Heart left ventricle (tissue), 13 donors: ENCODE measurements at regions not wholly inside any gene's neighbourhood (a gene's known extent, or its start where the extent isn't known, plus 50 kb on each side); places are given as distances from the start of the nearest gene placed in this dataset.
"Not testable (repeated sequence)": the region's sequence is repeated elsewhere in the genome, so short reads cannot be mapped to it uniquely, and the experiment has no call there.

Experiments
- CTCF ChIP-seq, 12 donors: fragments of 200-600 bp; sonication (generic) in 4 of 12; IDR thresholded peaks; one replicate each; pipeline versions ENCODE4 v1.5.0 to v1.8.0; 2018 to 2022; ENCODE audit warnings: antibody characterized with exemption in 12 of 12, mild to moderate bottlenecking in 5 of 12
- POLR2A ChIP-seq, 2 donors: fragments of 450-650 bp; IDR thresholded peaks; one replicate each; pipeline ENCODE4 v1.6.1; 2017; ENCODE audit warnings: antibody characterized with exemption in 2 of 2, mild to moderate bottlenecking in 2 of 2, moderate library complexity in 2 of 2
- donor health status: ischemic (EF 13 %, LVEDD 7.1; RV severe dilation, severe dysfunction).
- donor health status: DM: no; HTN: yes; CAD: no.
- donor health status: DM: no; HTN: no; CAD: no.
- donor health status: ischemic (EF 25% LVEDD 6.9; RV normal size, moderate dysfunction).
- donor health status: ischemic (EF 25% LVEDD 5.7; RV mildly dilated, moderate dysfunction).
- donor health status: ischemic (EF 35%, LVEDD 5.7; RV mildly dilated, moderate dysfunction).
- donor health status: nonischemic (EF 11% LVEDD 7.7; RV severe dilation, severe dysfunction).
- donor health status: DM: yes; HTN: yes; CAD: no.
- donor health status: PGD.
- donor health status: ischemic (EF 29% LVEDD 5.4; RV normal size, mild dysfunction).
- donor health status: nonischemic (EF 23%, LVEDD 6.1; RV moderate dilation, normal function).

GRCh38 chrY:26240944-26241343, 619.0 kb downstream of the CDY1 start:
- not testable (repeated sequence) for TF ChIP-seq CTCF, POLR2A (IDR thresholded peaks at IDR 0.05)
